ENCODE measurements at regions not wholly inside any gene's neighbourhood (a gene's known extent, or its start where the extent isn't known, plus 50 kb on each side); places are given as distances from the start of the nearest gene placed in this dataset.

- DNase-seq (no peak), ATAC-seq (no peak)
- Mint-ChIP-seq H3K4me3 (no peak overlapping the region), H3K36me3 (no peaks in the 10 kb centered on the region), H3K4me1 (no peaks in the 10 kb centered on the region), H3K9me3 (no peaks in the 10 kb centered on the region), H3K27me3 (peaks cover 6 to 44% (median 19%) of the 10 kb centered on the region in 5 donors), H3K27ac (no peak overlapping the region)
- Histone ChIP-seq H3K27me3 (ENCODE audit: control insufficient read depth in 2 of 2, insufficient read depth in 2 of 2, low read length in 2 of 2) (peaks cover 0 to 2% of the 10 kb centered on the region in 2 donors), H3K27ac (ENCODE audit: low read depth, low read length) (no peak overlapping the region), H3K36me3 (ENCODE audit: control insufficient read depth in 2 of 3, insufficient read depth in 3 of 3, low read length in 3 of 3) (no peaks in the 10 kb centered on the region), H3K4me1 (ENCODE audit: control insufficient read depth in 2 of 2, insufficient read depth in 2 of 2, low read length in 2 of 2) (no peaks in the 10 kb centered on the region), H3K4me3 (ENCODE audit: low read length) (no peak overlapping the region), H3K9me3 (ENCODE audit: control insufficient read depth in 2 of 3, low read length in 3 of 3) (no peaks in the 10 kb centered on the region)
- ChIA-PET CTCF (no interaction called here), POLR2A (no interaction called here)
- intact Hi-C loops (cut with micrococcal nuclease) = no loop called here
These were observed 129.3 kb downstream of the LNPK start for GRCh38 chr2:175872721-175873120.

GRCh38 chr2:175872005-175872348, 130.1 kb downstream of the LNPK start:
- Histone ChIP-seq H3K36me3 (ENCODE audit: control insufficient read depth in 2 of 3, insufficient read depth in 3 of 3, low read length in 3 of 3) (no peaks in the 10 kb centered on the region), H3K4me3 (ENCODE audit: low read length) (no peak overlapping the region), H3K4me1 (ENCODE audit: control insufficient read depth in 2 of 2, insufficient read depth in 2 of 2, low read length in 2 of 2) (no peaks in the 10 kb centered on the region), H3K27ac (ENCODE audit: low read depth, low read length) (no peak overlapping the region), H3K27me3 (ENCODE audit: control insufficient read depth in 2 of 2, insufficient read depth in 2 of 2, low read length in 2 of 2) (peaks cover 0 to 2% of the 10 kb centered on the region in 2 donors), H3K9me3 (ENCODE audit: control insufficient read depth in 2 of 3, low read length in 3 of 3) (no peaks in the 10 kb centered on the region)
- peaks cover 6 to 49% (median 19%) of the 10 kb centered on the region in 5 donors for H3K27me3 Mint-ChIP-seq
- no peaks in the 10 kb centered on the region for H3K36me3 Mint-ChIP-seq
- no peak for DNase-seq
- no peak overlapping the region for H3K27ac Mint-ChIP-seq
- ChIA-PET POLR2A (no interaction called here), CTCF (no interaction called here)
- H3K4me3 Mint-ChIP-seq = no peak overlapping the region
- no peaks in the 10 kb centered on the region for H3K4me1 Mint-ChIP-seq
- no peak for ATAC-seq
- H3K9me3 Mint-ChIP-seq = peaks cover 0 to 2% (median 0%) of the 10 kb centered on the region in 11 donors
- intact Hi-C loops (cut with micrococcal nuclease) = no loop called here

DNA sequence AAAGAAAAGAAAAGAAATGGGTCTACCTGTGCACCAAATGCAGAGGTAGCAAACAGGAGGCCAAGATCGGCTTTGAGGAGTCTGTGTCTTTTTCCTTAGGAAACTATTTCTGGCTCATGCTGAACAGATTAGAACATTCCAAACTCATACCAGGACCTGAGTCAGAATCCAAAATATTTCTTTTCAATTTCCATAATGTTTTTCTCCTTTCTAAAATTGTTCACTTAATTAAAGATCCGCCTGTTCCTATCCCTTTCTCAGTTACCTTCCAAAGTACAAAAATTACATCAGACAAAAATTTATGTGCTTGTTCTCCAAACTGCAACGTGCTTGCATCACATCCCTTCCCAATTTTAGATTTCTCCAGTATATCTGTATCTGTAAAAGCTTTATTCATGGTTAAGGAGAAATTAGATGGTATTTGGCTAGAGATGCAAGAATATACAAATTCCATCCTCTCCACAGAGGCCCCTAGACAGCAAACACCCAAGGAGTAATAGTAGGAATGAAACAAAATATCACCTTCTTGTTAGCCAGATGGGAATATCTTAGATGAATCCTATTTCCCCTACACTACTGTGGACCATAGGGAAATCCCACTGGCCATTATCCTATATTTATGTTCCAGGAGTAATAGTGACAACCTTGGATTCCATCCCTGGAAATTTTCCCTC, 130.6 kb downstream of the LNPK start:
- no peak overlapping the region for H3K4me3 ChIP-seq (ENCODE audit: low read length)
- ChIA-PET POLR2A (no interaction called here), CTCF (no interaction called here)
- Mint-ChIP-seq H3K36me3 (no peaks in the 10 kb centered on the region), H3K27me3 (peaks cover 6 to 46% (median 20%) of the 10 kb centered on the region in 5 donors), H3K4me3 (no peak overlapping the region), H3K9me3 (peaks cover 0 to 4% (median 0%) of the 10 kb centered on the region in 11 donors), H3K4me1 (no peaks in the 10 kb centered on the region), H3K27ac (no peak overlapping the region)
- DNase-seq (no peak), ATAC-seq (no peak)
- H3K4me1 ChIP-seq (ENCODE audit: control insufficient read depth in 2 of 2, insufficient read depth in 2 of 2, low read length in 2 of 2) = no peaks in the 10 kb centered on the region
- no peaks in the 10 kb centered on the region for H3K36me3 ChIP-seq (ENCODE audit: control insufficient read depth in 2 of 3, insufficient read depth in 3 of 3, low read length in 3 of 3)
- no peak overlapping the region for H3K27ac ChIP-seq (ENCODE audit: low read depth, low read length)
- intact Hi-C loops (cut with micrococcal nuclease) = no loop called here
- H3K9me3 ChIP-seq (ENCODE audit: control insufficient read depth in 2 of 3, low read length in 3 of 3) = no peaks in the 10 kb centered on the region
- H3K27me3 ChIP-seq (ENCODE audit: control insufficient read depth in 2 of 2, insufficient read depth in 2 of 2, low read length in 2 of 2) = peaks cover 0 to 2% of the 10 kb centered on the region in 2 donors

GRCh38 chr2:175865716-175866115, 136.4 kb downstream of the LNPK start:
- H3K27ac Mint-ChIP-seq = no peak overlapping the region
- ATAC-seq (no peak), DNase-seq (no peak)
- peaks cover 0 to 4% (median 0%) of the 10 kb centered on the region in 11 donors for H3K9me3 Mint-ChIP-seq
- no peaks in the 10 kb centered on the region for H3K36me3 ChIP-seq (ENCODE audit: control insufficient read depth in 2 of 3, insufficient read depth in 3 of 3, low read length in 3 of 3)
- no peak overlapping the region for H3K4me3 Mint-ChIP-seq
- ChIA-PET CTCF (no interaction called here), POLR2A (no interaction called here)
- H3K27me3 Mint-ChIP-seq = peaks cover 10 to 45% (median 17%) of the 10 kb centered on the region in 5 donors
- no peaks in the 10 kb centered on the region for H3K4me1 ChIP-seq (ENCODE audit: control insufficient read depth in 2 of 2, insufficient read depth in 2 of 2, low read length in 2 of 2)
- H3K4me3 ChIP-seq (ENCODE audit: low read length) = no peak overlapping the region
- H3K4me1 Mint-ChIP-seq = no peaks in the 10 kb centered on the region
- intact Hi-C loops (cut with micrococcal nuclease) = no loop called here
- no peaks in the 10 kb centered on the region for H3K9me3 ChIP-seq (ENCODE audit: control insufficient read depth in 2 of 3, low read length in 3 of 3)
- no peak overlapping the region for H3K27ac ChIP-seq (ENCODE audit: low read depth, low read length)
- no peaks in the 10 kb centered on the region for H3K36me3 Mint-ChIP-seq
- H3K27me3 ChIP-seq (ENCODE audit: control insufficient read depth in 2 of 2, insufficient read depth in 2 of 2, low read length in 2 of 2) = no peaks in the 10 kb centered on the region

- Histone ChIP-seq H3K36me3 (ENCODE audit: control insufficient read depth in 2 of 3, insufficient read depth in 3 of 3, low read length in 3 of 3) (no peaks in the 10 kb centered on the region), H3K27me3 (ENCODE audit: control insufficient read depth in 2 of 2, insufficient read depth in 2 of 2, low read length in 2 of 2) (no peaks in the 10 kb centered on the region), H3K4me1 (ENCODE audit: control insufficient read depth in 2 of 2, insufficient read depth in 2 of 2, low read length in 2 of 2) (no peaks in the 10 kb centered on the region), H3K27ac (ENCODE audit: low read depth, low read length) (no peak overlapping the region), H3K9me3 (ENCODE audit: control insufficient read depth in 2 of 3, low read length in 3 of 3) (no peaks in the 10 kb centered on the region), H3K4me3 (ENCODE audit: low read length) (no peak overlapping the region)
- no peak for ATAC-seq
- intact Hi-C loops (cut with micrococcal nuclease) = no loop called here
- peaks cover 6 to 51% (median 19%) of the 10 kb centered on the region in 5 donors for H3K27me3 Mint-ChIP-seq
- no peak for DNase-seq
- H3K4me1 Mint-ChIP-seq = no peaks in the 10 kb centered on the region
- no peak overlapping the region for H3K27ac Mint-ChIP-seq
- H3K9me3 Mint-ChIP-seq = peaks cover 0 to 4% (median 0%) of the 10 kb centered on the region in 11 donors
- ChIA-PET CTCF (no interaction called here), POLR2A (no interaction called here)
- no peaks in the 10 kb centered on the region for H3K36me3 Mint-ChIP-seq
- no peak overlapping the region for H3K4me3 Mint-ChIP-seq
These were observed 137.8 kb downstream of the LNPK start for GRCh38 chr2:175864137-175864850.

- CTCF ChIA-PET = no interaction called here
- intact Hi-C loops (cut with micrococcal nuclease) = no loop called here
- H3K36me3 ChIP-seq (ENCODE audit: control insufficient read depth in 2 of 3, insufficient read depth in 3 of 3, low read length in 3 of 3) = no peaks in the 10 kb centered on the region
- H3K9me3 ChIP-seq (ENCODE audit: control insufficient read depth in 2 of 3, low read length in 3 of 3) = no peaks in the 10 kb centered on the region
- no peaks in the 10 kb centered on the region for H3K4me1 Mint-ChIP-seq
- peaks cover 6 to 53% (median 18%) of the 10 kb centered on the region in 5 donors for H3K27me3 Mint-ChIP-seq
- no peak for ATAC-seq
- no peaks in the 10 kb centered on the region for H3K36me3 Mint-ChIP-seq
- H3K4me3 ChIP-seq (ENCODE audit: low read length) = no peak overlapping the region
- H3K9me3 Mint-ChIP-seq = peaks cover 0 to 6% (median 2%) of the 10 kb centered on the region in 11 donors
- no peak overlapping the region for H3K27ac ChIP-seq (ENCODE audit: low read depth, low read length)
- H3K27me3 ChIP-seq (ENCODE audit: control insufficient read depth in 2 of 2, insufficient read depth in 2 of 2, low read length in 2 of 2) = no peaks in the 10 kb centered on the region
- H3K4me1 ChIP-seq (ENCODE audit: control insufficient read depth in 2 of 2, insufficient read depth in 2 of 2, low read length in 2 of 2) = no peaks in the 10 kb centered on the region
- DNase-seq = no peak
- no peak overlapping the region for H3K4me3 Mint-ChIP-seq
- POLR2A ChIA-PET = no interaction called here
- H3K27ac Mint-ChIP-seq = no peak overlapping the region
These were observed 140.1 kb downstream of the LNPK start for GRCh38 chr2:175861958-175862357.

All from naive thymus-derived CD4-positive, alpha-beta T cell (primary cell).